Endothelial cell of umbilical vein (primary cell): ENCODE measurements at regions not wholly inside any gene's neighbourhood (a gene's known extent, or its start where the extent isn't known, plus 50 kb on each side); places are given as distances from the start of the nearest gene placed in this dataset.

Experiments
- CTCF ChIP-seq, 2 donors: IDR thresholded peaks; 1 replicate in 1 of 2; 2 replicates in 1 of 2; pipeline ENCODE4 v1.5.1; 2011; ENCODE audit warnings: low read length in 2 of 2, mild to moderate bottlenecking in 2 of 2, moderate library complexity in 2 of 2, control low read depth in 1 of 2, inconsistent platforms in 1 of 2, low read depth in 1 of 2; ENCODE audit not compliant: insufficient read depth in 1 of 2; ENCODE audit errors: extremely low read depth in 1 of 2
- EZH2 ChIP-seq: IDR thresholded peaks from 2 replicates; pipeline ENCODE4 v1.6.1; 2012; ENCODE audit warnings: borderline replicate concordance, low read depth, mild to moderate bottlenecking, moderate library complexity, low read length, inconsistent platforms; ENCODE audit not compliant: severe bottlenecking
- GATA2 ChIP-seq: IDR thresholded peaks from 2 replicates; pipeline ENCODE4 v1.7.0; 2011; ENCODE audit warnings: low read depth, mild to moderate bottlenecking, moderate library complexity, mixed read lengths, low read length; ENCODE audit not compliant: insufficient read length, insufficient read depth
- JUN ChIP-seq: IDR thresholded peaks from 2 replicates; pipeline ENCODE4 v1.6.1; 2011; ENCODE audit warnings: borderline replicate concordance, low read depth; ENCODE audit not compliant: insufficient read length, insufficient read depth
- MYC ChIP-seq: IDR thresholded peaks from one replicate; pipeline ENCODE4 v1.6.1; 2011; ENCODE audit warnings: mild to moderate bottlenecking, low read depth, low read length
- POLR2A ChIP-seq: IDR thresholded peaks from 2 replicates; pipeline ENCODE4 v1.6.1; 2012; ENCODE audit warnings: low read depth, mild to moderate bottlenecking, control low read depth, low read length
- POLR2AphosphoS5 ChIP-seq: IDR thresholded peaks from 2 replicates; pipeline ENCODE4 v1.6.1; 2012; ENCODE audit warnings: low read depth, mild to moderate bottlenecking, control low read depth, low read length, moderate library complexity; ENCODE audit not compliant: insufficient read depth
- TF ChIP-seq, protein P1 (sequence below): IDR thresholded peaks from 2 replicates; pipeline ENCODE4 v1.6.1; 2011; ENCODE audit not compliant: insufficient read depth, insufficient read length

DNA sequence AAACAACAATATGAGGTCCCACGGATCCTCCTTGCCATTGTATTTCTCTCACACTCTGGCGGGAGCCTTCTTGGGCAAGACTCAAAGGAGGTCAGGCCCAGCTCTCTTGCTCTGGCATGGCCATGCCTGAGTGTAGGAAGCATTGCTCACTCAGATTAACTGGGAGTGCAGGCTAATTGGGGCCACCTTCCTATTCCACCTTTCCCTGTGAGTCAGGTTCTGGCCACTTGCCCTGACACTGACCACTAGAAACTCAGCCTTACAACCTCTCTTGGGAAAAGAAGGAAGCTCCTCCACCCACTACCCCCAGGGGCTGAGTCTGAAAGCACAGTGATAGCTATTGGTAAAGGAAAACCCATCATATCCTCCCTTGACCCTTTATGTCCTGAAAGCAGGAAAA lies 121.8 kb upstream of the NTM start:
- TF ChIP-seq CTCF (IDR thresholded peaks at IDR 0.05; ENCODE audit: extremely low read depth in 1 of 2, insufficient read depth in 1 of 2, low read depth in 1 of 2, low read length in 2 of 2): no peak
- no peak for TF ChIP-seq EZH2
- no peak for TF ChIP-seq POLR2A
- no peak for TF ChIP-seq GATA2
- no peak for TF ChIP-seq POLR2AphosphoS5
- no peak for TF ChIP-seq JUN
- TF ChIP-seq MYC: no peak
- TF ChIP-seq, protein P1, sequence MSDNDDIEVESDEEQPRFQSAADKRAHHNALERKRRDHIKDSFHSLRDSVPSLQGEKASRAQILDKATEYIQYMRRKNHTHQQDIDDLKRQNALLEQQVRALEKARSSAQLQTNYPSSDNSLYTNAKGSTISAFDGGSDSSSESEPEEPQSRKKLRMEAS: no peak
